Fibroblast of skin of abdomen (primary cell): ENCODE measurements at regions not wholly inside any gene's neighbourhood (a gene's known extent, or its start where the extent isn't known, plus 50 kb on each side); places are given as distances from the start of the nearest gene placed in this dataset.
"Not testable (repeated sequence)": the region's sequence is repeated elsewhere in the genome, so short reads cannot be mapped to it uniquely, and the experiment has no call there.

Experiments
- DNase-seq: peaks from one replicate; pipeline ENCODE4 v3.0.0-alpha.2; 2013

DNA sequence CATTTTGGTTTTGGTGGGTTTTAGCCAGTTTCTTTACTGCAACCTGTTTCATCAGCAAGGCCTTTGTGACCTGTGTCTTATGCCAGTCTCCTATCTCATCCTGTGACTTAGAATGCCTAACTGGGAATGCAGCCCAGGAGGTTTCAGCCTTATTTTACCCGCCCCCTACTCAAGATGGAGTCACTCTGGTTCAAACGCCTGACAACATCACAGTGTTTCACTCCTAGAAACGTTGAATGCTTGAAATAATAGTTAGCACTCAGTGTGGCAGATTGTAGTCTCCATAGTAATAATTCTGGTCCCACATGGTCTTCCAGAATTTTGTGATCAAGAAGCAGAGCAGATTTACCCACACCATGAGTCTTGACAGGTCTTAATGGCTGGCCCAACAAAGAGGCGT is 159.0 kb upstream of the TRIB2 start:
- DNase-seq, result no peak

GRCh38 chr2:12558519-12558918 is 158.2 kb upstream of the TRIB2 start:
- DNase-seq, result no peak

DNA sequence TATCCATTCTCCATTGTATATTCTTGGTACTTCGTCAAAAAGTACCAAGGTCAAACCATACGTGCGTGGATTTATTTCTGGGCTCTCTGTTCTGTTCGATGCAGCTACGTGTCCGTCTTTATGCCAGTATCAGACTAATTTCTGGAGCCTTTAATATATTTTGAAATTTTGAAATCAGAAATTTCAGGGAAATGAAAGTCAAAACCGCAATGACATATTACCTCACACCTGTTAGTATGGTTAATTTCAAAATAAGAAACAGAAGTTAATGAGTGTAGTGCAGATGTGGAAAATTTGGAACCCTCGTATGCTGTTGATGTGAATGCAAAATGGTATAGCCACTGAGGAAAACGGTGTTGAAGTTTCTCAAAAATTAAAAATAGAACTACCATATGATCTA is 156.1 kb upstream of the TRIB2 start:
- DNase-seq, result no peak

GRCh38 chr2:12567411-12567810 is 149.3 kb upstream of the TRIB2 start:
- DNase-seq, result no peak

GRCh38 chr2:12569510-12569909 is 147.2 kb upstream of the TRIB2 start:
- not testable (repeated sequence) for DNase-seq

DNA sequence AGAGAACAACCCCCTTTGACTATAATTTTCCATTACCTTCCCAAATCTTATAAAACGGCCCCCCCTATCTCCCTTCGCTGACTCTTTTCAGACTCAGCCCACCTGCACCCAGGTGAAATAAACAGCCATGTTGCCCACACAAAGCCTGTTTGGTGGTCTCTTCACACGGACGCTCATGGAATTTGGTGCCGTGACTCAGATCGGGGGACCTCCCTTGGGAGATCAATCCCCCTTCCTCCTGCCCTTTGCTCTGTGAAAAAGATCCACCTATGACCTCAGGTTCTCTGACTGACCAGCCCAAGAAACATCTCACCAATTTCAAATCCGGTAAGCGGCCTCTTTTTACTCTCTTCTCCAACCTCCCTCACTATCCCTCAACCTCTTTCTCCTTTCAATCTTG is 146.8 kb upstream of the TRIB2 start:
- not testable (repeated sequence) for DNase-seq

- no peak for DNase-seq
Observed at GRCh38 chr2:12577091-12577490, 139.6 kb upstream of the TRIB2 start.

- no peak for DNase-seq
Observed at GRCh38 chr2:12577567-12578253, 139.0 kb upstream of the TRIB2 start.

- no peak for DNase-seq
Observed at GRCh38 chr2:12579018-12579417, 137.7 kb upstream of the TRIB2 start.

DNA sequence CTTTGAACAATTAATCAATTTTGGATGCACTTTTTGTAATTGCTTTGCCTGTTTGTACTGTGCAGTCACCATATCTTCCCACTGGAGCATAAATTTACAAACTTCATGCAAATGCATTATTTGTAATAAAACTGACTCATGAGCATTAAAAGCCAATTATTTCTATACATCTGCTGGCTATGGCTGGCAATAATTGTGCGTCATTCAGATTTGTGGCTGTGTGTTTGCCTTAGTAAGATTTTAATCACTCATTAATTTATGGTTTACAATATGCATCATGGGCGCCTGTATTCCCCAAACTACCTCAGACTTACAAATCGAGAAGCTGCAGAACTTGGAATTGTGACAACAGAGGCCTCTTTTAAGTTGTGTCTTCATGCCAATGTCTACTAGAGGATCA is 132.4 kb upstream of the TRIB2 start:
- peak; percentile 34 for DNase-seq

GRCh38 chr2:12585784-12586183 is 131.0 kb upstream of the TRIB2 start:
- no peak for DNase-seq

GRCh38 chr2:12587228-12587627 is 129.5 kb upstream of the TRIB2 start:
- no peak for DNase-seq

DNA sequence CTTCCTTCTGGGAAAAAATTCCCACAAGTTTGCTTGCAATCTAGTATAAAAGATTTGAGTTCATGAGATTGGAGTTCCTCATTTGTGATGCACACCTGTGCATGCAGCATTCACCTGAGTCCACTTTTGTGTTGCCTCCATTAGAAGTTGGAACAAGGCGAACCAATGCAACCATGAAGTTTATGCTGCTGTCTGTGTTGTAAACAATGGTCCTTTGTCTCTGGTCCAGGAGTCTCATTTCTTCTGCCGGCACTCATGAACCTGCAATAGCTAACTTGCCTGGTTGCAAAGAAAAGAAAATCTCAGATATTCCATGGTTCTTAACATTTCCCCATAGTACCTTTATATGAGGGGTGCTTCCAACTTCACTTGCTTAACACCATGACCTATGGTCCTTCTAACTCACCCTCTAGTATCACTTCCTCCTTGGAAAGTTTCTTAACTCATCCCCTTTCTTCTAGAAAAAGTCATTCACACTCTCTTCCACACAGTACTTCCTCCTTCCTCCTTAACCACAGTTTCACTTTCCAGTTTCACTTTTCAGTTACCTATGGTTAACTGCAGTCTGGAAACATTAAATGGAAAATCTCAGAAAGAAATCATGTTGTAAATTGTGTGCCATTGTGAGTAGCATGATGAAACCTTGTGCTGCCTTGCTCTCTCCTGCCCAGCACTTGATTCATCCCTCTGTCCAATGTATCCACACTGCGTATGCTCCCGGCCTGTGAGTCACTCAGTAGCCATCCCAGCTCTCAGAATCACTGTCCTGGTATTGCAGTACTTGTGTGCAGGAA is 128.8 kb upstream of the TRIB2 start:
- DNase-seq, result peak; percentile 93

- DNase-seq, result no peak
Observed at GRCh38 chr2:12588986-12589385, 127.8 kb upstream of the TRIB2 start.

- DNase-seq, result no peak
Observed at GRCh38 chr2:12589802-12590320, 126.9 kb upstream of the TRIB2 start.

GRCh38 chr2:12592296-12592695 is 124.4 kb upstream of the TRIB2 start:
- DNase-seq, result no peak

GRCh38 chr2:12594590-12594989 is 122.1 kb upstream of the TRIB2 start:
- DNase-seq, result no peak

DNA sequence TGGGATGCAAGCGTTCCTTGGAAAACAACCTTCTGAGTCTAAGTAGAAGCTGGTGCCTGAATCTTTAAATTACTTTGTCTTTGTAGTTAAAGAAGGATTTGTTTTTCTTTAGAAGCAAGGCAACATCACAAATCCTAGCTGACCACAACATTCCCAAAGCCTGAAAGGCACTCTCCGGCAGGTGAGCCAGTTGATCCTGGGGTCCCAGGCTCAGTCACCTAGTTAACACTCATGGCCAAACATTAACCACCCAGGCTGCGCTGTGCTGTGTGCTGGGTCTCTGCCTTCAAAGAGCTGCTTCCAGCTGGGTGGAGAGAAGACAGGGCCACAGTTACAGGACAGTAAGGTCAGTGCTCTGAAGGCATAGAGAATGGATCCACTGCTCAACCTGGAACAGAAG is 120.0 kb upstream of the TRIB2 start:
- DNase-seq, result no peak

DNA sequence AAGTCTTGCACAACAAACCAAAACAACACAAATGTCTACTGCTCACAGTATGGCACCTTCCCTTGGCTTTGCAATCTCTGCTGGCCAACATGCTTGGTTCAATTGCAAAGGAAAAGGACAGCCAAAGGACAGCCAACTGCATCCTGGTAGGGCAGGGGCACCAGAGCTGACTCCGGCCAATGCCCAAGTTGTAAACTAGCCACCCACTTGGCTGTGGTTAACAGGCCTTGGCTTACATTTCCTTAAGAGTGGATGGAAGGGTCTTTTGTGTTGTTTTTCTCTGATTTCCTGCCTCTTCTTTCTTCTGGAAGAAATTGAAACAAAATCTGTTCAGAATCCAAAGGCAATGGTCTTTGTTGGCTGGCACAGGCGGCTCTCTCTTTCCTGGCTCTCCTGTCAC is 119.1 kb upstream of the TRIB2 start:
- DNase-seq, result no peak

- DNase-seq, result peak; percentile 59
Observed at GRCh38 chr2:12602661-12603060, 114.1 kb upstream of the TRIB2 start.

DNA sequence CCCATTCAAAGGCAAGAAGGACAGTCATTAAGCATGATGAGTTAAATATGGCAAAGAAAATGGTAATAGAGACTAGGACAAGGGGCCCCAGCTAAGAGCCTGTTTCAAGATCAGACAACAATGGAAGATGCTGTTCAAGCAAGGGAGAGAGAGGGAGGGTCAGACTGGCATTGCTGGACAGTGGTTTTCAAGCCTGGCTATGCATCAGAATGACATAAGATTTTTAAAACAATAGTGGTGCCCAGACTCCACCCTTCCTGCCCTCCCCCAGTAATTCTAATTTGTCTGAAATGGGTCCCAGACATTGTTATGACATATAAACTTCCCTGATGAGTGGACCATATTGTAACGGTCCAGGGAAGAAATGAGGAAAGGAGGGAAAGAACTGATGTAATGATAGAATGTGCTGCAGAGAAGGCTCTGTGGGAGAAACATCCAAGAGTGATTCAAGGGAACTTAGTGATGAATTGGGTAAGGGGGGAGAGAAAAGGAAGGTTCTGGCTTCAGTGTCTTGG is 112.9 kb upstream of the TRIB2 start:
- DNase-seq, result no peak

GRCh38 chr2:12604341-12604740 is 112.4 kb upstream of the TRIB2 start:
- DNase-seq, result no peak

- no peak for DNase-seq
Observed at GRCh38 chr2:12605366-12605765, 111.4 kb upstream of the TRIB2 start.

- DNase-seq, result no peak
Observed at GRCh38 chr2:12605936-12606335, 110.8 kb upstream of the TRIB2 start.
